Activated T-helper 1 cell treated with Interleukin-2 at 50 U/mL for 16 hours (primary cell): ENCODE measurements at regions not wholly inside any gene's neighbourhood (a gene's known extent, or its start where the extent isn't known, plus 50 kb on each side); places are given as distances from the start of the nearest gene placed in this dataset.
"Not testable (repeated sequence)": the region's sequence is repeated elsewhere in the genome, so short reads cannot be mapped to it uniquely, and the experiment has no call there.

Experiments used
- DNase-seq: peaks from one replicate; pipeline ENCODE4 v3.0.0-alpha.2; 2020; ENCODE audit warnings: low read depth

- DNase-seq = no peak
These were observed 131.0 kb upstream of the ZEB2 start for GRCh38 chr2:144650907-144651306.

GRCh38 chr2:144648837-144649465, 129.0 kb upstream of the ZEB2 start:
- DNase-seq = no peak

GRCh38 chr2:144645083-144645778, 125.3 kb upstream of the ZEB2 start:
- no peak for DNase-seq

GRCh38 chr2:144644549-144644948, 124.6 kb upstream of the ZEB2 start:
- no peak for DNase-seq

- DNase-seq = no peak
These were observed 123.8 kb upstream of the ZEB2 start for GRCh38 chr2:144643537-144644336.

GRCh38 chr2:144642856-144643255, 122.9 kb upstream of the ZEB2 start:
- no peak for DNase-seq

- DNase-seq = no peak
These were observed 122.2 kb upstream of the ZEB2 start for GRCh38 chr2:144642131-144642530.

GRCh38 chr2:144638250-144638649, 118.3 kb upstream of the ZEB2 start:
- DNase-seq = not testable (repeated sequence)

GRCh38 chr2:144636860-144637259, 116.9 kb upstream of the ZEB2 start:
- not testable (repeated sequence) for DNase-seq

GRCh38 chr2:144632809-144633208, 112.9 kb upstream of the ZEB2 start:
- no peak for DNase-seq

GRCh38 chr2:144631636-144632035, 111.7 kb upstream of the ZEB2 start:
- DNase-seq = no peak

GRCh38 chr2:144630459-144631215, 110.7 kb upstream of the ZEB2 start:
- DNase-seq = no peak

GRCh38 chr2:144629935-144630334, 110.0 kb upstream of the ZEB2 start:
- no peak for DNase-seq

- no peak for DNase-seq
These were observed 108.6 kb upstream of the ZEB2 start for GRCh38 chr2:144628566-144628965.

- DNase-seq = no peak
These were observed 105.7 kb upstream of the ZEB2 start for GRCh38 chr2:144625626-144626025.

- DNase-seq = no peak
These were observed 105.3 kb upstream of the ZEB2 start for GRCh38 chr2:144625226-144625625.

- DNase-seq = no peak
These were observed 104.5 kb upstream of the ZEB2 start for GRCh38 chr2:144624451-144624850.

GRCh38 chr2:144622373-144622772, 102.5 kb upstream of the ZEB2 start:
- DNase-seq = not testable (repeated sequence)

GRCh38 chr2:144621266-144621665, 101.3 kb upstream of the ZEB2 start:
- DNase-seq = no peak

GRCh38 chr2:144619760-144620159, 99.8 kb upstream of the ZEB2 start:
- DNase-seq = no peak

- DNase-seq = not testable (repeated sequence)
These were observed 97.3 kb upstream of the ZEB2 start for GRCh38 chr2:144617171-144617570.

GRCh38 chr2:144615866-144616565, 96.1 kb upstream of the ZEB2 start:
- DNase-seq = no peak
